ENCODE measurements at regions not wholly inside any gene's neighbourhood (a gene's known extent, or its start where the extent isn't known, plus 50 kb on each side); places are given as distances from the start of the nearest gene placed in this dataset.

- no peaks in the 10 kb centered on the region for H3K36me3 ChIP-seq (ENCODE audit: control insufficient read depth in 2 of 2, extremely low read depth in 1 of 2, insufficient read depth in 2 of 2, low read length in 2 of 2)
- H3K27me3 ChIP-seq (ENCODE audit: control insufficient read depth in 2 of 2, insufficient read depth in 2 of 2, low read length in 2 of 2): no peaks in the 10 kb centered on the region
- H3K4me1 ChIP-seq (ENCODE audit: control insufficient read depth, extremely low read depth, insufficient read depth, low read length): no peaks in the 10 kb centered on the region
- dilution Hi-C loops (cut with MboI; ENCODE audit: extremely low pct_ligation_motif_present, low sequenced_read_pairs) (no loop called here), intact Hi-C loops (cut with micrococcal nuclease) (no loop called here)
- ChIA-PET POLR2A (no interaction called here), CTCF (no interaction called here)
- no peaks in the 10 kb centered on the region for H3K79me2 ChIP-seq (ENCODE audit: control insufficient read depth, insufficient read depth, low read length)
- no peak overlapping the region for H2AFZ ChIP-seq (ENCODE audit: low read depth, low read length)
- FAIRE-seq: no peak
- no peak overlapping the region for H3K9ac ChIP-seq (replicated peaks; ENCODE audit: extremely low read depth, insufficient read depth, low read length)
- H3K9me1 ChIP-seq (replicated peaks; ENCODE audit: control insufficient read depth, extremely low read depth, insufficient read depth, low read length): no peaks in the 10 kb centered on the region
- H4K20me1 ChIP-seq (replicated peaks; ENCODE audit: control insufficient read depth, extremely low read depth, insufficient read depth, low read length): no peaks in the 10 kb centered on the region
- H3K9me3 ChIP-seq (replicated peaks; ENCODE audit: control insufficient read depth, insufficient read depth, low read length): peaks cover 5% of the 10 kb centered on the region
- H3K27ac ChIP-seq (ENCODE audit: insufficient read depth, low read depth, low read length): no peak overlapping the region
- DNase-seq (ENCODE audit: low read depth, low spot score): no peak
- no TSS peak for BruUV-seq (replicated peaks)
- TF ChIP-seq FOS (IDR thresholded peaks at IDR 0.05; ENCODE audit: borderline replicate concordance, insufficient read depth, low read length): no peak
- TF ChIP-seq POLR2A (IDR thresholded peaks at IDR 0.05; ENCODE audit: low read depth, low read length): no peak
- TF ChIP-seq POLR2AphosphoS5 (IDR thresholded peaks at IDR 0.05; ENCODE audit: insufficient read depth, low read depth, low read length): no peak
- no peak for TF ChIP-seq MAX (IDR thresholded peaks at IDR 0.05; ENCODE audit: insufficient read depth, insufficient read length)
- no peak for TF ChIP-seq EZH2 (IDR thresholded peaks at IDR 0.05; ENCODE audit: borderline replicate concordance, low read depth, low read length, severe bottlenecking)
- TF ChIP-seq JUN (IDR thresholded peaks at IDR 0.05; ENCODE audit: borderline replicate concordance, insufficient read depth, insufficient read length, low read depth): no peak
- no peak for TF ChIP-seq MYC (IDR thresholded peaks at IDR 0.05; ENCODE audit: low read depth, low read length)
- no peak for TF ChIP-seq CTCF (IDR thresholded peaks at IDR 0.05; ENCODE audit: extremely low read depth in 1 of 2, insufficient read depth in 1 of 2, low read depth in 1 of 2, low read length in 2 of 2)
- TF ChIP-seq GATA2 (IDR thresholded peaks at IDR 0.05; ENCODE audit: insufficient read depth, insufficient read length, low read depth, low read length): no peak
- H3K4me3 ChIP-seq (replicated peaks in 1 of 3; ENCODE audit: insufficient read depth in 1 of 3, low read depth in 1 of 3, low read length in 3 of 3): no peak overlapping the region
- H3K4me2 ChIP-seq (ENCODE audit: insufficient read depth, low read length): no peak overlapping the region
Observed at GRCh38 chr14:106203438-106203837, 677.1 kb downstream of the TMEM121 start.

All from endothelial cell of umbilical vein (primary cell).